ENCODE measurements at regions not wholly inside any gene's neighbourhood (a gene's known extent, or its start where the extent isn't known, plus 50 kb on each side); places are given as distances from the start of the nearest gene placed in this dataset.

- POLR2A ChIA-PET = no interaction called here
- Histone ChIP-seq H3K9me3 (ENCODE audit: low read length) (no peaks in the 10 kb centered on the region), H3K4me2 (ENCODE audit: low read length) (no peak overlapping the region), H4K20me1 (ENCODE audit: insufficient read depth, low read length) (no peaks in the 10 kb centered on the region), H3K27ac (ENCODE audit: low read depth, low read length, poor library complexity, severe bottlenecking) (no peak overlapping the region), H3K4me1 (ENCODE audit: insufficient read depth, low read length, poor library complexity, severe bottlenecking) (no peaks in the 10 kb centered on the region), H3K4me3 (ENCODE audit: low read depth, low read length, poor library complexity, severe bottlenecking) (no peak overlapping the region), H3K36me3 (ENCODE audit: insufficient read depth, low read length) (no peaks in the 10 kb centered on the region), H3K9me2 (ENCODE audit: insufficient read depth, low read length) (no peaks in the 10 kb centered on the region), H3K79me2 (ENCODE audit: insufficient read depth, low read depth, low read length) (no peaks in the 10 kb centered on the region), H2AFZ (ENCODE audit: low read length) (no peak overlapping the region)
- intact Hi-C loops (cut with micrococcal nuclease; ENCODE audit: unreplicated experiment) = no loop called here
- CTCF ChIA-PET (ENCODE audit: unreplicated experiment) = no interaction called here
- DNase-seq (ENCODE audit: low spot score) = no peak
- TF ChIP-seq CTCF (conservative IDR thresholded peaks at IDR 0.05; ENCODE audit: low read length) (no peak), EZH2phosphoT487 (IDR thresholded peaks at IDR 0.05; ENCODE audit: borderline replicate concordance, low read depth, low read length) (no peak)
- no TSS peak for BruUV-seq (replicated peaks)
These were observed 127.9 kb downstream of the ZFP36L2 start for GRCh38 chr2:43098539-43098938.

- TF ChIP-seq EZH2phosphoT487 (IDR thresholded peaks at IDR 0.05; ENCODE audit: borderline replicate concordance, low read depth, low read length) (no peak), CTCF (conservative IDR thresholded peaks at IDR 0.05; ENCODE audit: low read length) (no peak)
- POLR2A ChIA-PET = no interaction called here
- intact Hi-C loops (cut with micrococcal nuclease; ENCODE audit: unreplicated experiment) = no loop called here
These were observed 128.6 kb downstream of the ZFP36L2 start for GRCh38 chr2:43097644-43098408.

GRCh38 chr2:43095533-43096295 is 130.7 kb downstream of the ZFP36L2 start:
- BruUV-seq (replicated peaks) = no TSS peak
- DNase-seq (ENCODE audit: low spot score) = no peak
- Histone ChIP-seq H3K9me2 (ENCODE audit: insufficient read depth, low read length) (no peaks in the 10 kb centered on the region), H3K27ac (ENCODE audit: low read depth, low read length, poor library complexity, severe bottlenecking) (no peak overlapping the region), H3K79me2 (ENCODE audit: insufficient read depth, low read depth, low read length) (no peaks in the 10 kb centered on the region), H3K4me3 (ENCODE audit: low read depth, low read length, poor library complexity, severe bottlenecking) (no peak overlapping the region), H3K4me2 (ENCODE audit: low read length) (no peak overlapping the region), H3K36me3 (ENCODE audit: insufficient read depth, low read length) (no peaks in the 10 kb centered on the region), H3K4me1 (ENCODE audit: insufficient read depth, low read length, poor library complexity, severe bottlenecking) (no peaks in the 10 kb centered on the region), H3K9me3 (ENCODE audit: low read length) (no peaks in the 10 kb centered on the region), H2AFZ (ENCODE audit: low read length) (no peak overlapping the region), H4K20me1 (ENCODE audit: insufficient read depth, low read length) (no peaks in the 10 kb centered on the region)
- ChIA-PET POLR2A (no interaction called here), CTCF (ENCODE audit: unreplicated experiment) (no interaction called here)
- intact Hi-C loops (cut with micrococcal nuclease; ENCODE audit: unreplicated experiment) = no loop called here
- no peak for TF ChIP-seq CTCF (conservative IDR thresholded peaks at IDR 0.05; ENCODE audit: low read length)
- no peak for TF ChIP-seq EZH2phosphoT487 (IDR thresholded peaks at IDR 0.05; ENCODE audit: borderline replicate concordance, low read depth, low read length)

More at GRCh38 chr2:43097644-43098408, 128.6 kb downstream of the ZFP36L2 start:
- H3K27ac ChIP-seq (ENCODE audit: low read depth, low read length, poor library complexity, severe bottlenecking) = no peak overlapping the region
- H3K36me3 ChIP-seq (ENCODE audit: insufficient read depth, low read length) = no peaks in the 10 kb centered on the region
- no peaks in the 10 kb centered on the region for H3K79me2 ChIP-seq (ENCODE audit: insufficient read depth, low read depth, low read length)
- H3K9me3 ChIP-seq (ENCODE audit: low read length) = no peaks in the 10 kb centered on the region
- no peak overlapping the region for H3K4me2 ChIP-seq (ENCODE audit: low read length)
- H3K4me3 ChIP-seq (ENCODE audit: low read depth, low read length, poor library complexity, severe bottlenecking) = no peak overlapping the region
- no peaks in the 10 kb centered on the region for H3K9me2 ChIP-seq (ENCODE audit: insufficient read depth, low read length)
- no TSS peak for BruUV-seq (replicated peaks)
- H2AFZ ChIP-seq (ENCODE audit: low read length) = no peak overlapping the region
- CTCF ChIA-PET (ENCODE audit: unreplicated experiment) = no interaction called here
- no peak for DNase-seq (ENCODE audit: low spot score)
- H3K4me1 ChIP-seq (ENCODE audit: insufficient read depth, low read length, poor library complexity, severe bottlenecking) = no peaks in the 10 kb centered on the region
- H4K20me1 ChIP-seq (ENCODE audit: insufficient read depth, low read length) = no peaks in the 10 kb centered on the region

Data from OCI-LY7 (cell line).